Endothelial cell of umbilical vein (primary cell): ENCODE measurements at regions not wholly inside any gene's neighbourhood (a gene's known extent, or its start where the extent isn't known, plus 50 kb on each side); places are given as distances from the start of the nearest gene placed in this dataset.

ENCODE experiments used
- BruUV-seq: library from RNA; stranded (reverse); fragments of 400-500 nt; replicated peaks from 2 replicates; lab custom pipeline; 2021; lab: Mats Ljungman, UMichigan
- CTCF ChIA-PET: fragments of 300-600, 350-600 bp; sonication (Branson Sonifier 250); formaldehyde crosslinking; loops from one replicate; lab custom pipeline; 2021; ENCODE audit warnings: antibody characterized with exemption, inconsistent platforms; lab: Charles Lee
- POLR2A ChIA-PET: fragments of 300-600, 350-600 bp; sonication (Branson Sonifier 250); formaldehyde crosslinking; loops from one replicate; lab custom pipeline; 2021; ENCODE audit warnings: antibody characterized with exemption, inconsistent platforms; lab: Charles Lee
- DNase-seq: peaks from one replicate; pipeline ENCODE4 v3.0.0-alpha.2; 2011; ENCODE audit warnings: low read depth, low spot score
- FAIRE-seq: peaks from 2 replicates; lab custom pipeline; 2011; peaks lifted over from hg19 to GRCh38; lab: Jason Lieb, UNC
- H2AFZ ChIP-seq: 2 replicates; pipeline ENCODE4 v1.6.0; 2012; ENCODE audit warnings: low read depth, low read length, control low read depth, inconsistent platforms
- H3K27ac ChIP-seq: 2 replicates; pipeline ENCODE4 v1.5.1; 2011; ENCODE audit warnings: low read depth, mild to moderate bottlenecking, control low read depth, low read length, moderate library complexity; ENCODE audit not compliant: insufficient read depth
- H3K27me3 ChIP-seq, 2 experiments: 2 replicates each; pipeline versions ENCODE4 v1.6.0 to v1.6.1; 2011; ENCODE audit warnings: low read length in 2 of 2, mixed read lengths in 1 of 2; ENCODE audit not compliant: control insufficient read depth in 2 of 2, insufficient read depth in 2 of 2
- H3K36me3 ChIP-seq, 2 experiments: 2 replicates in 1 of 2; 3 replicates in 1 of 2; pipeline ENCODE4 v1.5.1; 2011; ENCODE audit warnings: low read length in 2 of 2, mild to moderate bottlenecking in 1 of 2, moderate library complexity in 1 of 2; ENCODE audit not compliant: control insufficient read depth in 2 of 2, insufficient read depth in 2 of 2; ENCODE audit errors: extremely low read depth in 1 of 2
- H3K4me1 ChIP-seq: 3 replicates; pipeline ENCODE4 v1.5.1; 2011; ENCODE audit warnings: mild to moderate bottlenecking, low read length; ENCODE audit not compliant: control insufficient read depth, insufficient read depth; ENCODE audit errors: extremely low read depth
- H3K4me2 ChIP-seq: 2 replicates; pipeline ENCODE4 v1.6.1; 2011; ENCODE audit warnings: low read length, control low read depth, mixed read lengths; ENCODE audit not compliant: insufficient read depth
- H3K4me3 ChIP-seq, 3 experiments: fragments of 200-600 bp in 1 of 3; sonication (generic), shearing (Covaris generic) in 1 of 3; replicated peaks in 1 of 3; 2 replicates each; pipeline ENCODE4 v1.5.1; 2011 to 2016; ENCODE audit warnings: control low read depth in 3 of 3, low read length in 3 of 3, mild to moderate bottlenecking in 2 of 3, inconsistent platforms in 1 of 3, low read depth in 1 of 3, moderate library complexity in 1 of 3; ENCODE audit not compliant: insufficient read depth in 1 of 3
- H3K79me2 ChIP-seq: 2 replicates; pipeline ENCODE4 v1.6.0; 2012; ENCODE audit warnings: low read length, inconsistent platforms; ENCODE audit not compliant: control insufficient read depth, insufficient read depth
- H3K9ac ChIP-seq: replicated peaks from 2 replicates; pipeline ENCODE3; 2011; ENCODE audit warnings: low read length, control low read depth; ENCODE audit not compliant: insufficient read depth; ENCODE audit errors: extremely low read depth
- H3K9me1 ChIP-seq: replicated peaks from 3 replicates; pipeline ENCODE4 v1.6.0; 2011; ENCODE audit warnings: mild to moderate bottlenecking, low read length; ENCODE audit not compliant: control insufficient read depth, insufficient read depth; ENCODE audit errors: extremely low read depth
- H3K9me3 ChIP-seq: replicated peaks from 2 replicates; pipeline ENCODE4 v1.5.1; 2012; ENCODE audit warnings: low read length, inconsistent platforms; ENCODE audit not compliant: control insufficient read depth, insufficient read depth
- H4K20me1 ChIP-seq: replicated peaks from 2 replicates; pipeline ENCODE3; 2011; ENCODE audit warnings: mild to moderate bottlenecking, low read length; ENCODE audit not compliant: control insufficient read depth, insufficient read depth; ENCODE audit errors: extremely low read depth
- EZH2 ChIP-seq: IDR thresholded peaks from 2 replicates; pipeline ENCODE4 v1.6.1; 2012; ENCODE audit warnings: borderline replicate concordance, low read depth, mild to moderate bottlenecking, moderate library complexity, low read length, inconsistent platforms; ENCODE audit not compliant: severe bottlenecking
- FOS ChIP-seq: IDR thresholded peaks from 2 replicates; pipeline ENCODE4 v1.6.1; 2011; ENCODE audit warnings: mild to moderate bottlenecking, low read length, moderate library complexity, borderline replicate concordance; ENCODE audit not compliant: insufficient read depth
- GATA2 ChIP-seq: IDR thresholded peaks from 2 replicates; pipeline ENCODE4 v1.7.0; 2011; ENCODE audit warnings: low read depth, mild to moderate bottlenecking, moderate library complexity, mixed read lengths, low read length; ENCODE audit not compliant: insufficient read length, insufficient read depth
- JUN ChIP-seq: IDR thresholded peaks from 2 replicates; pipeline ENCODE4 v1.6.1; 2011; ENCODE audit warnings: borderline replicate concordance, low read depth; ENCODE audit not compliant: insufficient read length, insufficient read depth
- MYC ChIP-seq: IDR thresholded peaks from one replicate; pipeline ENCODE4 v1.6.1; 2011; ENCODE audit warnings: mild to moderate bottlenecking, low read depth, low read length
- POLR2A ChIP-seq: IDR thresholded peaks from 2 replicates; pipeline ENCODE4 v1.6.1; 2012; ENCODE audit warnings: low read depth, mild to moderate bottlenecking, control low read depth, low read length
- POLR2AphosphoS5 ChIP-seq: IDR thresholded peaks from 2 replicates; pipeline ENCODE4 v1.6.1; 2012; ENCODE audit warnings: low read depth, mild to moderate bottlenecking, control low read depth, low read length, moderate library complexity; ENCODE audit not compliant: insufficient read depth
- dilution Hi-C: fragments of 300-500 bp; cut with MboI; formaldehyde crosslinking; loops from one replicate; pipeline ENCODE4 v1.15.0; 2019; ENCODE audit warnings: low sequenced_read_pairs; ENCODE audit not compliant: extremely low pct_ligation_motif_present
- intact Hi-C: fragments of 100-400 bp; cut with micrococcal nuclease; formaldehyde crosslinking; loops from one replicate; pipeline ENCODE4 v1.10.0; 2022
- TF ChIP-seq, protein P1 (sequence below), 2 donors: IDR thresholded peaks; 1 replicate in 1 of 2; 2 replicates in 1 of 2; pipeline ENCODE4 v1.5.1; 2011; ENCODE audit warnings: low read length in 2 of 2, mild to moderate bottlenecking in 2 of 2, moderate library complexity in 2 of 2, control low read depth in 1 of 2, inconsistent platforms in 1 of 2, low read depth in 1 of 2; ENCODE audit not compliant: insufficient read depth in 1 of 2; ENCODE audit errors: extremely low read depth in 1 of 2
- TF ChIP-seq, protein P2 (sequence below): IDR thresholded peaks from 2 replicates; pipeline ENCODE4 v1.6.1; 2011; ENCODE audit not compliant: insufficient read depth, insufficient read length

DNA sequence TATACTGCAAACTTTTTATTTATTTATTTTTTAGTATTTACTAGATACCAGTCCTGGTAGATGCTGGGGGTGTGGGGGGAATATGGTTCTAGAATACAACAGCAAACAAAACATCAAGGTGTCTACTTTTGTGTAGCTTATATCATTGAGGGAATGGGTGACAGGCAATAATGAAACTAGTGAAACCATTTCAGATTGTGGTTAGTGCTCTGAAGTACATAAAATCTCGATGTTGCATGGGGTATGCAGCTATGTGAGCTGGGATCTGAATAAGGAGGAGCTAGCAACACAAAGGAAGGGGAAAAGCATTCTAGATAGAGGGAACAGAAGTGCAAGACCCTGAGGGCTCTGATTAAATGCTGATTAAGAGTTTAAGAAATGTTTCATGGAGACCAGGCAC, 103.5 kb downstream of the WT1 start:
- no peaks in the 10 kb centered on the region for H3K36me3 ChIP-seq
- intact Hi-C loops (no loop called here), dilution Hi-C loops (no loop called here)
- TF ChIP-seq, protein P1, sequence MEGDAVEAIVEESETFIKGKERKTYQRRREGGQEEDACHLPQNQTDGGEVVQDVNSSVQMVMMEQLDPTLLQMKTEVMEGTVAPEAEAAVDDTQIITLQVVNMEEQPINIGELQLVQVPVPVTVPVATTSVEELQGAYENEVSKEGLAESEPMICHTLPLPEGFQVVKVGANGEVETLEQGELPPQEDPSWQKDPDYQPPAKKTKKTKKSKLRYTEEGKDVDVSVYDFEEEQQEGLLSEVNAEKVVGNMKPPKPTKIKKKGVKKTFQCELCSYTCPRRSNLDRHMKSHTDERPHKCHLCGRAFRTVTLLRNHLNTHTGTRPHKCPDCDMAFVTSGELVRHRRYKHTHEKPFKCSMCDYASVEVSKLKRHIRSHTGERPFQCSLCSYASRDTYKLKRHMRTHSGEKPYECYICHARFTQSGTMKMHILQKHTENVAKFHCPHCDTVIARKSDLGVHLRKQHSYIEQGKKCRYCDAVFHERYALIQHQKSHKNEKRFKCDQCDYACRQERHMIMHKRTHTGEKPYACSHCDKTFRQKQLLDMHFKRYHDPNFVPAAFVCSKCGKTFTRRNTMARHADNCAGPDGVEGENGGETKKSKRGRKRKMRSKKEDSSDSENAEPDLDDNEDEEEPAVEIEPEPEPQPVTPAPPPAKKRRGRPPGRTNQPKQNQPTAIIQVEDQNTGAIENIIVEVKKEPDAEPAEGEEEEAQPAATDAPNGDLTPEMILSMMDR (IDR thresholded peaks at IDR 0.05; ENCODE audit: extremely low read depth in 1 of 2, insufficient read depth in 1 of 2, low read depth in 1 of 2, low read length in 2 of 2), result no peak
- TF ChIP-seq GATA2 (no peak), JUN (no peak), POLR2AphosphoS5 (no peak), FOS (no peak), POLR2A (no peak), MYC (no peak), EZH2 (no peak)
- TF ChIP-seq, protein P2, sequence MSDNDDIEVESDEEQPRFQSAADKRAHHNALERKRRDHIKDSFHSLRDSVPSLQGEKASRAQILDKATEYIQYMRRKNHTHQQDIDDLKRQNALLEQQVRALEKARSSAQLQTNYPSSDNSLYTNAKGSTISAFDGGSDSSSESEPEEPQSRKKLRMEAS, result no peak
- no peak overlapping the region for H3K4me2 ChIP-seq
- H3K4me1 ChIP-seq, result no peaks in the 10 kb centered on the region
- H3K27me3 ChIP-seq, result peaks cover 0 to 8% of the 10 kb centered on the region in 2 experiments
- BruUV-seq, result no TSS peak
- DNase-seq (no peak), FAIRE-seq (no peak)
- no peak overlapping the region for H2AFZ ChIP-seq
- H3K9me1 ChIP-seq, result no peaks in the 10 kb centered on the region
- no peaks in the 10 kb centered on the region for H3K79me2 ChIP-seq
- no peaks in the 10 kb centered on the region for H4K20me1 ChIP-seq
- no peaks in the 10 kb centered on the region for H3K9me3 ChIP-seq
- H3K4me3 ChIP-seq, result no peak overlapping the region
- H3K9ac ChIP-seq, result no peak overlapping the region
- POLR2A ChIA-PET, result no interaction called here
- CTCF ChIA-PET, result interaction anchor here (5.2 kb wide), 1 partner anchor 8 kb away, joined by 60 read pairs; no protein-coding TSS in a partner anchor
- no peak overlapping the region for H3K27ac ChIP-seq
